ENCODE measurements at regions not wholly inside any gene's neighbourhood (a gene's known extent, or its start where the extent isn't known, plus 50 kb on each side); places are given as distances from the start of the nearest gene placed in this dataset.

- no peak overlapping the region for H3K4me3 Mint-ChIP-seq
- H3K4me1 Mint-ChIP-seq = peaks cover 1% of the 10 kb centered on the region
- H3K27me3 Mint-ChIP-seq (ENCODE audit: low read depth) = no peaks in the 10 kb centered on the region
- TF ChIP-seq CTCF (IDR thresholded peaks at IDR 0.05; ENCODE audit: unreplicated experiment in 3 of 3) = no peak
- no peaks in the 10 kb centered on the region for H3K36me3 Mint-ChIP-seq (ENCODE audit: low read depth)
- H3K9me3 Mint-ChIP-seq = no peaks in the 10 kb centered on the region
- peak overlapping the region in 1 of 3 experiments; percentile 15 for H3K27ac Mint-ChIP-seq
These were observed 201.3 kb downstream of the ARL4A start for GRCh38 chr7:12888717-12889116.

GRCh38 chr7:12889391-12889790 is 202.0 kb downstream of the ARL4A start:
- H3K9me3 Mint-ChIP-seq = no peaks in the 10 kb centered on the region
- no peak for TF ChIP-seq CTCF (IDR thresholded peaks at IDR 0.05; ENCODE audit: unreplicated experiment in 3 of 3)
- H3K27me3 Mint-ChIP-seq (ENCODE audit: low read depth) = no peaks in the 10 kb centered on the region
- no peak overlapping the region for H3K4me3 Mint-ChIP-seq
- no peaks in the 10 kb centered on the region for H3K4me1 Mint-ChIP-seq
- no peak overlapping the region for H3K27ac Mint-ChIP-seq
- no peaks in the 10 kb centered on the region for H3K36me3 Mint-ChIP-seq (ENCODE audit: low read depth)

- Mint-ChIP-seq H3K27me3 (ENCODE audit: low read depth) (no peaks in the 10 kb centered on the region), H3K4me1 (no peaks in the 10 kb centered on the region), H3K4me3 (no peak overlapping the region), H3K36me3 (ENCODE audit: low read depth) (no peaks in the 10 kb centered on the region), H3K9me3 (no peaks in the 10 kb centered on the region), H3K27ac (no peak overlapping the region)
- TF ChIP-seq CTCF (IDR thresholded peaks at IDR 0.05; ENCODE audit: unreplicated experiment in 3 of 3) = no peak
These were observed 203.2 kb downstream of the ARL4A start for GRCh38 chr7:12890586-12890985.

GRCh38 chr7:12893292-12893691 is 205.9 kb downstream of the ARL4A start:
- no peaks in the 10 kb centered on the region for H3K27me3 Mint-ChIP-seq (ENCODE audit: low read depth)
- no peak overlapping the region for H3K4me3 Mint-ChIP-seq
- no peaks in the 10 kb centered on the region for H3K4me1 Mint-ChIP-seq
- no peaks in the 10 kb centered on the region for H3K36me3 Mint-ChIP-seq (ENCODE audit: low read depth)
- TF ChIP-seq CTCF (IDR thresholded peaks at IDR 0.05; ENCODE audit: unreplicated experiment in 3 of 3) = no peak
- no peak overlapping the region for H3K27ac Mint-ChIP-seq
- H3K9me3 Mint-ChIP-seq = no peaks in the 10 kb centered on the region

GRCh38 chr7:12895296-12895695 is 207.9 kb downstream of the ARL4A start:
- no peaks in the 10 kb centered on the region for H3K27me3 Mint-ChIP-seq (ENCODE audit: low read depth)
- H3K4me3 Mint-ChIP-seq = no peak overlapping the region
- no peaks in the 10 kb centered on the region for H3K4me1 Mint-ChIP-seq
- H3K27ac Mint-ChIP-seq = no peak overlapping the region
- H3K9me3 Mint-ChIP-seq = no peaks in the 10 kb centered on the region
- no peaks in the 10 kb centered on the region for H3K36me3 Mint-ChIP-seq (ENCODE audit: low read depth)
- TF ChIP-seq CTCF (IDR thresholded peaks at IDR 0.05; ENCODE audit: unreplicated experiment in 3 of 3) = no peak

- Mint-ChIP-seq H3K36me3 (ENCODE audit: low read depth) (no peaks in the 10 kb centered on the region), H3K4me3 (no peak overlapping the region), H3K4me1 (no peaks in the 10 kb centered on the region), H3K27ac (no peak overlapping the region), H3K9me3 (no peaks in the 10 kb centered on the region), H3K27me3 (ENCODE audit: low read depth) (no peaks in the 10 kb centered on the region)
- TF ChIP-seq CTCF (IDR thresholded peaks at IDR 0.05; ENCODE audit: unreplicated experiment in 3 of 3) = no peak
These were observed 208.9 kb downstream of the ARL4A start for GRCh38 chr7:12896316-12896715.
